PC-9 (cell line): ENCODE measurements at regions not wholly inside any gene's neighbourhood (a gene's known extent, or its start where the extent isn't known, plus 50 kb on each side); places are given as distances from the start of the nearest gene placed in this dataset.

Source experiments
- BruUV-seq: library from RNA; stranded (reverse); fragments of 400-500 nt; replicated peaks from 2 replicates; lab custom pipeline; 2021; lab: Mats Ljungman, UMichigan
- CTCF ChIA-PET: fragments of 300-600 bp; sonication (Branson Sonifier 250); formaldehyde crosslinking; loops from one replicate; lab custom pipeline; 2022; ENCODE audit warnings: antibody characterized with exemption; lab: Charles Lee
- POLR2A ChIA-PET: fragments of 300-600 bp; sonication (Branson Sonifier 250); formaldehyde crosslinking; loops from one replicate; lab custom pipeline; 2022; ENCODE audit warnings: antibody characterized with exemption; ENCODE audit not compliant: unreplicated experiment; lab: Charles Lee
- DNase-seq, 2 experiments: peaks; one replicate each; pipeline versions ENCODE4 v3.0.0 to v3.0.0-alpha.2; 2015 to 2022; ENCODE audit warnings: mixed read lengths in 1 of 2
- H2AFZ ChIP-seq: fragments of 200-600 bp; sonication (generic); 2 replicates; pipeline ENCODE4 v1.8.1; 2017; ENCODE audit warnings: antibody characterized with exemption
- H3F3A ChIP-seq: fragments of 200-600 bp; sonication (generic); 2 replicates; pipeline ENCODE4 v1.8.1; 2017; ENCODE audit warnings: antibody characterized with exemption, mild to moderate bottlenecking, low read depth; ENCODE audit not compliant: insufficient read depth
- H3K27ac ChIP-seq: fragments of 200-600 bp; sonication (generic); 2 replicates; pipeline ENCODE4 v1.6.1; 2016; ENCODE audit warnings: mixed run types
- H3K27me3 ChIP-seq: fragments of 200-600 bp; sonication (generic); 2 replicates; pipeline ENCODE4 v1.6.1; 2016; ENCODE audit warnings: low read depth, mixed run types; ENCODE audit not compliant: insufficient read depth
- H3K36me3 ChIP-seq: fragments of 200-600 bp; sonication (generic); 2 replicates; pipeline ENCODE4 v1.6.1; 2016; ENCODE audit warnings: low read depth, mixed run types
- H3K4me1 ChIP-seq: fragments of 200-600 bp; sonication (generic); replicated peaks from 2 replicates; pipeline ENCODE4 v1.6.1; 2016; ENCODE audit warnings: mixed run types; ENCODE audit not compliant: insufficient read depth
- H3K4me2 ChIP-seq: fragments of 200-600 bp; sonication (generic); 2 replicates; pipeline ENCODE4 v1.6.1; 2017; ENCODE audit warnings: mixed run types
- H3K4me3 ChIP-seq: fragments of 200-600 bp; sonication (generic); 2 replicates; pipeline ENCODE4 v1.6.1; 2016; ENCODE audit warnings: mixed run types
- H3K79me2 ChIP-seq: fragments of 200-600 bp; sonication (generic); 2 replicates; pipeline ENCODE4 v1.6.1; 2017; ENCODE audit warnings: low read depth, mixed run types
- H3K9me2 ChIP-seq: fragments of 200-600 bp; sonication (generic); 2 replicates; pipeline ENCODE4 v1.8.1; 2017; ENCODE audit warnings: mild to moderate bottlenecking; ENCODE audit not compliant: insufficient read depth
- H3K9me3 ChIP-seq: fragments of 200-600 bp; sonication (generic); 2 replicates; pipeline ENCODE4 v1.8.1; 2016; ENCODE audit warnings: low read depth; ENCODE audit not compliant: insufficient read depth
- H4K20me1 ChIP-seq: fragments of 200-600 bp; sonication (generic); 2 replicates; pipeline ENCODE4 v1.8.1; 2017; ENCODE audit not compliant: insufficient read depth
- CTCF ChIP-seq: fragments of 200-600 bp; sonication (generic); conservative IDR thresholded peaks from 2 replicates; pipeline ENCODE4 v1.6.1; 2017; ENCODE audit warnings: mixed run types, antibody characterized with exemption, mild to moderate bottlenecking, moderate library complexity
- EZH2 ChIP-seq: fragments of 200-600 bp; sonication (generic); IDR thresholded peaks from 2 replicates; pipeline ENCODE4 v1.8.0; 2017; ENCODE audit warnings: antibody characterized with exemption, low read depth
- intact Hi-C: fragments of 100-400 bp; cut with micrococcal nuclease; formaldehyde crosslinking; loops from one replicate; pipeline ENCODE4 v1.10.0; 2022; ENCODE audit not compliant: unreplicated experiment

GRCh38 chr11:31877863-31878262, 66.7 kb upstream of the PAX6 start:
- no peak overlapping the region for H2AFZ ChIP-seq
- no peak for DNase-seq
- peaks cover 61% of the 10 kb centered on the region for H3K4me1 ChIP-seq
- no peaks in the 10 kb centered on the region for H4K20me1 ChIP-seq
- H3F3A ChIP-seq = peaks cover 26% of the 10 kb centered on the region
- no peak overlapping the region for H3K27ac ChIP-seq
- H3K79me2 ChIP-seq = no peaks in the 10 kb centered on the region
- no peak overlapping the region for H3K4me2 ChIP-seq
- no peaks in the 10 kb centered on the region for H3K27me3 ChIP-seq
- POLR2A ChIA-PET = no interaction called here
- CTCF ChIA-PET = no interaction called here
- intact Hi-C loops = loop anchor here (10.0 kb wide), 1 partner anchor 297 kb away; no protein-coding TSS in a partner anchor
- H3K4me3 ChIP-seq = no peak overlapping the region
- TF ChIP-seq CTCF (no peak), EZH2 (no peak)
- no peaks in the 10 kb centered on the region for H3K9me2 ChIP-seq
- H3K9me3 ChIP-seq = no peaks in the 10 kb centered on the region
- no peaks in the 10 kb centered on the region for H3K36me3 ChIP-seq
- no TSS peak for BruUV-seq

GRCh38 chr11:31877083-31877482, 66.0 kb upstream of the PAX6 start:
- no TSS peak for BruUV-seq
- Histone ChIP-seq H3K9me2 (no peaks in the 10 kb centered on the region), H3K4me2 (no peak overlapping the region), H2AFZ (no peak overlapping the region), H3K4me3 (no peak overlapping the region), H3K4me1 (peaks cover 61% of the 10 kb centered on the region), H3K27me3 (no peaks in the 10 kb centered on the region), H3K27ac (no peak overlapping the region), H3K79me2 (no peaks in the 10 kb centered on the region), H3K9me3 (no peaks in the 10 kb centered on the region), H3K36me3 (no peaks in the 10 kb centered on the region), H4K20me1 (no peaks in the 10 kb centered on the region), H3F3A (peaks cover 25% of the 10 kb centered on the region)
- ChIA-PET POLR2A (no interaction called here), CTCF (no interaction called here)
- DNase-seq = no peak
- TF ChIP-seq CTCF = no peak
- TF ChIP-seq EZH2 = no peak
- intact Hi-C loops = loop anchor here (10.0 kb wide), 1 partner anchor 298 kb away; no protein-coding TSS in a partner anchor

- intact Hi-C loops = loop anchor here (10.0 kb wide), 1 partner anchor 299 kb away; no protein-coding TSS in a partner anchor
- CTCF ChIA-PET = no interaction called here
- no TSS peak for BruUV-seq
Measured at GRCh38 chr11:31875866-31876560, 64.9 kb upstream of the PAX6 start.

More at GRCh38 chr11:31875866-31876560, 64.9 kb upstream of the PAX6 start:
- peaks cover 61% of the 10 kb centered on the region for H3K4me1 ChIP-seq
- no peaks in the 10 kb centered on the region for H3K9me3 ChIP-seq
- DNase-seq = peak in 1 of 2 experiments; percentile 55
- H2AFZ ChIP-seq = no peak overlapping the region
- no peak for TF ChIP-seq EZH2
- TF ChIP-seq CTCF = no peak
- H3K4me2 ChIP-seq = no peak overlapping the region; the same call in 1 of the 2 replicates
- no peaks in the 10 kb centered on the region for H3K79me2 ChIP-seq
- no peak overlapping the region for H3K27ac ChIP-seq
- H3K36me3 ChIP-seq = no peaks in the 10 kb centered on the region
- no peaks in the 10 kb centered on the region for H4K20me1 ChIP-seq
- peaks cover 28% of the 10 kb centered on the region for H3F3A ChIP-seq
- no peaks in the 10 kb centered on the region for H3K27me3 ChIP-seq
- no peaks in the 10 kb centered on the region for H3K9me2 ChIP-seq
- POLR2A ChIA-PET = no interaction called here
- no peak overlapping the region for H3K4me3 ChIP-seq
